ENCODE measurements at regions not wholly inside any gene's neighbourhood (a gene's known extent, or its start where the extent isn't known, plus 50 kb on each side); places are given as distances from the start of the nearest gene placed in this dataset.
"Not testable (repeated sequence)": the region's sequence is repeated elsewhere in the genome, so short reads cannot be mapped to it uniquely, and the experiment has no call there.

DNA sequence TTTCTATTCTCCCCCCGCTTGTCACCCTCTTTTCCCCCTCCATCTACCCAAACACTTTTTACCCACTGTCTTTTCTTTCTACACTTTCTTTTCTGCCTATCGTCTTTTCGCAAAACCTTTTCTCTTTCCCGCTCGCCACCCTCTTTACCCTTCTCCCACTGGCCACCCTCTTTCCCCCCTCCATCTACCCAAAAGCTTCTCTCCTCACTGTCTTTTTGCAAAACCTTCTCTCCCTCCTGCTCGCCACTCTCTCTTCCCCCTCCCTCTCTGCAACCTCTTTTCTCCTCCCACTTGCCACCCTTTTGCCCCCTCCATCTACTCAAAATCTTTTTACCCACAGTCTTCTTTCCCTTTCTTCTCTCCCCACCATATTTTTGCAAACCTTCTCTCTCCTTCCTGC, 4462.8 kb upstream of the OR11H1 start:
- TF ChIP-seq, protein P1, sequence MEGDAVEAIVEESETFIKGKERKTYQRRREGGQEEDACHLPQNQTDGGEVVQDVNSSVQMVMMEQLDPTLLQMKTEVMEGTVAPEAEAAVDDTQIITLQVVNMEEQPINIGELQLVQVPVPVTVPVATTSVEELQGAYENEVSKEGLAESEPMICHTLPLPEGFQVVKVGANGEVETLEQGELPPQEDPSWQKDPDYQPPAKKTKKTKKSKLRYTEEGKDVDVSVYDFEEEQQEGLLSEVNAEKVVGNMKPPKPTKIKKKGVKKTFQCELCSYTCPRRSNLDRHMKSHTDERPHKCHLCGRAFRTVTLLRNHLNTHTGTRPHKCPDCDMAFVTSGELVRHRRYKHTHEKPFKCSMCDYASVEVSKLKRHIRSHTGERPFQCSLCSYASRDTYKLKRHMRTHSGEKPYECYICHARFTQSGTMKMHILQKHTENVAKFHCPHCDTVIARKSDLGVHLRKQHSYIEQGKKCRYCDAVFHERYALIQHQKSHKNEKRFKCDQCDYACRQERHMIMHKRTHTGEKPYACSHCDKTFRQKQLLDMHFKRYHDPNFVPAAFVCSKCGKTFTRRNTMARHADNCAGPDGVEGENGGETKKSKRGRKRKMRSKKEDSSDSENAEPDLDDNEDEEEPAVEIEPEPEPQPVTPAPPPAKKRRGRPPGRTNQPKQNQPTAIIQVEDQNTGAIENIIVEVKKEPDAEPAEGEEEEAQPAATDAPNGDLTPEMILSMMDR (IDR thresholded peaks at IDR 0.05), result not testable (repeated sequence)
- TF ChIP-seq POLR2A (IDR thresholded peaks at IDR 0.05), result not testable (repeated sequence)

Measured in lower leg skin (tissue), 3 donors.